Liver (tissue), 8 donors: ENCODE measurements at regions not wholly inside any gene's neighbourhood (a gene's known extent, or its start where the extent isn't known, plus 50 kb on each side); places are given as distances from the start of the nearest gene placed in this dataset.
A peak's percentile ranks its signal among the peaks of the same experiment; 100 is the strongest.

Experiments used
- DNase-seq: peaks from one replicate; pipeline ENCODE4 v3.0.0-alpha.2; 2017; ENCODE audit warnings: low spot score
- H3K27ac ChIP-seq, 2 donors: one replicate each; pipeline ENCODE4 v1.7.0; 2013; ENCODE audit warnings: inconsistent platforms in 2 of 2, low read length in 2 of 2, control low read depth in 1 of 2, low read depth in 1 of 2, mild to moderate bottlenecking in 1 of 2
- H3K27me3 ChIP-seq, 4 donors: one replicate each; pipeline versions ENCODE4 v1.6.1 to v1.7.0; 2013; ENCODE audit warnings: low read length in 3 of 4, inconsistent platforms in 1 of 4, mild to moderate bottlenecking in 1 of 4, moderate library complexity in 1 of 4; ENCODE audit not compliant: control insufficient read depth in 4 of 4, insufficient read depth in 4 of 4
- H3K36me3 ChIP-seq, 4 donors: one replicate each; pipeline versions ENCODE4 v1.6.1 to v1.7.0; 2013; ENCODE audit warnings: low read length in 3 of 4, mild to moderate bottlenecking in 3 of 4, low read depth in 1 of 4, moderate library complexity in 1 of 4; ENCODE audit not compliant: control insufficient read depth in 4 of 4, insufficient read depth in 3 of 4
- H3K4me1 ChIP-seq, 4 donors: one replicate each; pipeline versions ENCODE4 v1.6.1 to v1.7.0; 2013; ENCODE audit warnings: low read length in 3 of 4, mild to moderate bottlenecking in 3 of 4, moderate library complexity in 1 of 4; ENCODE audit not compliant: control insufficient read depth in 4 of 4, insufficient read depth in 4 of 4
- H3K4me3 ChIP-seq, 3 donors: one replicate each; pipeline versions ENCODE4 v1.6.1 to v1.7.0; 2013; ENCODE audit warnings: low read length in 3 of 3, control low read depth in 1 of 3, low read depth in 1 of 3, mild to moderate bottlenecking in 1 of 3
- H3K9ac ChIP-seq, 2 donors: one replicate each; pipeline ENCODE4 v1.7.0; 2013; ENCODE audit warnings: low read length in 2 of 2, mild to moderate bottlenecking in 2 of 2, moderate library complexity in 2 of 2, control low read depth in 1 of 2, low read depth in 1 of 2
- H3K9me3 ChIP-seq, 4 donors: one replicate each; pipeline versions ENCODE4 v1.6.1 to v1.7.0; 2013; ENCODE audit warnings: low read length in 3 of 4; ENCODE audit not compliant: control insufficient read depth in 4 of 4
- ATF3 ChIP-seq: IDR thresholded peaks from 2 replicates; pipeline ENCODE4 v1.6.1; 2016; ENCODE audit warnings: antibody characterized with exemption
- CTCF ChIP-seq: fragments of 150-350 bp; IDR thresholded peaks from 2 replicates; pipeline ENCODE4 v1.5.1; 2017; ENCODE audit warnings: improper control_type of control experiment, low read depth, low read length; ENCODE audit not compliant: missing input control
- EGR1 ChIP-seq, 2 donors: IDR thresholded peaks; 2 replicates each; pipeline ENCODE4 v1.6.1; 2016 to 2018; ENCODE audit warnings: antibody characterized with exemption in 2 of 2, low read depth in 2 of 2
- FOXA1 ChIP-seq: IDR thresholded peaks from 2 replicates; pipeline ENCODE4 v1.6.1; 2016; ENCODE audit warnings: antibody characterized with exemption
- FOXA2 ChIP-seq: IDR thresholded peaks from 2 replicates; pipeline ENCODE4 v1.6.1; 2016; ENCODE audit warnings: antibody characterized with exemption
- GABPA ChIP-seq, 2 donors: IDR thresholded peaks in 1 of 2; conservative IDR thresholded peaks in 1 of 2; 2 replicates each; pipeline ENCODE4 v1.6.1; 2016; ENCODE audit warnings: antibody characterized with exemption in 2 of 2, mild to moderate bottlenecking in 1 of 2, moderate library complexity in 1 of 2
- HNF4A ChIP-seq, 2 donors: conservative IDR thresholded peaks; 2 replicates each; pipeline ENCODE4 v1.6.1; 2016; ENCODE audit warnings: antibody characterized with exemption in 2 of 2, mild to moderate bottlenecking in 2 of 2
- HNF4G ChIP-seq: IDR thresholded peaks from 2 replicates; pipeline ENCODE4 v1.6.1; 2016; ENCODE audit warnings: antibody characterized with exemption
- JUND ChIP-seq, 2 donors: IDR thresholded peaks; 2 replicates each; pipeline ENCODE4 v1.6.1; 2016; ENCODE audit warnings: antibody characterized with exemption in 2 of 2
- MAX ChIP-seq: IDR thresholded peaks from 2 replicates; pipeline ENCODE4 v1.6.1; 2016; ENCODE audit warnings: antibody characterized with exemption
- NR2F2 ChIP-seq: IDR thresholded peaks from 2 replicates; pipeline ENCODE4 v1.6.1; 2016; ENCODE audit warnings: antibody characterized with exemption
- RAD21 ChIP-seq, 2 donors: IDR thresholded peaks; 2 replicates each; pipeline ENCODE4 v1.6.1; 2016; ENCODE audit warnings: antibody characterized with exemption in 2 of 2, mild to moderate bottlenecking in 2 of 2
- REST ChIP-seq: IDR thresholded peaks from 2 replicates; pipeline ENCODE4 v1.6.1; 2016; ENCODE audit warnings: antibody characterized with exemption, mild to moderate bottlenecking
- RXRA ChIP-seq, 2 donors: IDR thresholded peaks; 2 replicates each; pipeline ENCODE4 v1.6.1; 2017 to 2018; ENCODE audit warnings: antibody characterized with exemption in 2 of 2, mild to moderate bottlenecking in 1 of 2
- SP1 ChIP-seq: IDR thresholded peaks from 2 replicates; pipeline ENCODE4 v1.6.1; 2018; ENCODE audit warnings: antibody characterized with exemption, mild to moderate bottlenecking
- TAF1 ChIP-seq: conservative IDR thresholded peaks from 2 replicates; pipeline ENCODE4 v1.6.1; 2016; ENCODE audit warnings: antibody characterized with exemption, mild to moderate bottlenecking
- YY1 ChIP-seq: IDR thresholded peaks from 2 replicates; pipeline ENCODE4 v1.6.1; 2016; ENCODE audit warnings: antibody characterized with exemption, mild to moderate bottlenecking
- ZBTB33 ChIP-seq: IDR thresholded peaks from 2 replicates; pipeline ENCODE4 v1.6.1; 2016; ENCODE audit warnings: antibody characterized with exemption
- WGBS: extraction: QIAGEN DNeasy Blood & Tissue Kit; methylation state at CpG from one replicate; pipeline ENCODE4 v1.1.7; 2013; 5-methylcytosine and 5-hydroxymethylcytosine counted together
- donor health status: healthy.
- donor health status: healthy.
- donor health status: healthy.
- donor health status: healthy.
- donor health status: healthy.

- TF ChIP-seq RXRA (IDR thresholded peaks at IDR 0.05) (no peak), ATF3 (no peak), YY1 (no peak), FOXA2 (no peak), NR2F2 (no peak)
These were observed 144.1 kb upstream of the DPH6 start (continued) for GRCh38 chr15:35690089-35690488.

- peaks cover 1 to 12% (median 7%) of the 10 kb centered on the region in 4 donors for H3K4me1 ChIP-seq
- no peaks in the 10 kb centered on the region for H3K9me3 ChIP-seq
- WGBS = 71% methylated on average over 1 of the region's 1 CpG
- H3K27me3 ChIP-seq = no peaks in the 10 kb centered on the region
- no peak overlapping the region for H3K4me3 ChIP-seq
- TF ChIP-seq HNF4A (conservative IDR thresholded peaks at IDR 0.05) (no peak), ZBTB33 (no peak), HNF4G (no peak), CTCF (no peak), EGR1 (IDR thresholded peaks at IDR 0.05; ENCODE audit: low read depth in 2 of 2) (no peak), MAX (no peak), FOXA1 (no peak), NR2F2 (peak; percentile 87), FOXA2 (no peak), ATF3 (peak; percentile 32), JUND (IDR thresholded peaks at IDR 0.05) (no peak), YY1 (no peak), RXRA (IDR thresholded peaks at IDR 0.05) (peak in 1 of 2 donors; percentile 17), RAD21 (IDR thresholded peaks at IDR 0.05) (peak in 1 of 2 donors; percentile 24), GABPA (IDR thresholded peaks at IDR 0.05 in 1 of 2, conservative IDR thresholded peaks at IDR 0.05 in 1 of 2) (no peak), TAF1 (no peak), SP1 (peak; percentile 67), REST (no peak)
- H3K27ac ChIP-seq = peak overlapping the region in 1 of 2 donors; percentile 14
- no peaks in the 10 kb centered on the region for H3K36me3 ChIP-seq
- DNase-seq = no peak
- no peak overlapping the region for H3K9ac ChIP-seq
These were observed 144.7 kb upstream of the DPH6 start for GRCh38 chr15:35690698-35691116.
